ENCODE measurements at regions not wholly inside any gene's neighbourhood (a gene's known extent, or its start where the extent isn't known, plus 50 kb on each side); places are given as distances from the start of the nearest gene placed in this dataset.
"Not testable (repeated sequence)": the region's sequence is repeated elsewhere in the genome, so short reads cannot be mapped to it uniquely, and the experiment has no call there.

DNA sequence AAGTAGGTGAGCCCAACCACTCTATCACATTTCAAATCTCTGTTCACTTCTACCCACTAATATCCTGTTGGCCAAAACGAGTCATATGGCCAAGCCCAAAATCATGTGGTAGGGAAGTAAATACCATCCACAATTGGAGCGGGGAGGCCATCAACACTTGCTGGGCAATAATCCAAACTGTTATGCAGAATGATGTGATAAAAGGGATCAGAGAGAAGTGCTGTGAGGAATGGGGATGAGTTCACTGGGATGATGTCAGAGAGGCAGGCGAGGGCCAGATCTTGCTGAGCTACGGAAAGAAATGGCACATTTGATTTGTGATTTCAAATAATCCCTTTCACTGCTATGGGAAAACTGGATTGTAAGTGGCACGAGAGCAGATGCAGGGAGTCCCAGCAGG lies 188.4 kb downstream of the NPIPA8 start:
- not testable (repeated sequence) for DNase-seq (ENCODE audit: low read depth)

DNA sequence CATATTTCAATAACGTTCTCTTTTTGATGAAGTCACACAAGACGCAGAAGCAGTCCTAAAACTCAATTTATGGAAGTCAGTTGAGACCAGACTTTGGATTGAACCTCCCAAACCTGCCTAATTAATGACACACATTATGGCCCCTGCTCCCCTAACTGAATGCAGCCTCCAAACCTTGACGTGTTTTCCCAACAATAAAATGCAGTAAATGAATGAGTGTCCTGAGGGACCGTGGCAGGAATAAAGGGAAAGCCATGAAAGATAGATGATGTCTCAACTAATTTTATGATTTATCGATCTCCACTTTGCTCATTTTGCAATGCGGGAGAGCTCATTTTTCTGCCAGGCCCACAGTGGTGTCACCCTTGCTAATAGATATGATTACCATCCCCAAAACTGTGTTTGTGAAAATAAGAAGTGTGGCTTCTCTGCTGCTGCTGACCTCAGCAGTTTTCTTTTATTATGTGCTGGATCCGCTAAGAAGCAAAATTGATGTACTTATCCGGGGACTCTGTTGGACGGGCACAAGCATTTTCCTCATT lies 189.9 kb downstream of the NPIPA8 start:
- DNase-seq (ENCODE audit: low read depth) = not testable (repeated sequence)

DNA sequence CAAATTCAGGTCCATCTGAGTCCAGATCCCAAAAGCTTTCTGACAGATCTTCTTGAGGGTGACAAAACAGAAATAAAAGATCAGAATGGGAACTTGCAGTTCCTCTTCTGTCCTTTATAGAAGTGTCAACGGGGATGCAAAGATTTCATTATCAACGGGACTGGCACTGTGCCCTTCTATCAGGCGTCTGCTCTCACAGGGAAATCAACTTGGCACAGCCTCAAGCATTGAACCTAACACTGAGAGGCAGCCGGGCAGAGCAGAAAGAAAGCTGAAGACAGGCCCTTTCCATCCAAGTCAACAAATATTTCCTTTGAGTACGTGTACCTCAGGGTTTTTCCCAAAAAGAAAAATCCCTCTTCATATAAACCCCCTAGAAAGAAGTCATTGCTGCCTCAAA lies 194.5 kb downstream of the NPIPA8 start:
- DNase-seq (ENCODE audit: low read depth) = not testable (repeated sequence)

DNA sequence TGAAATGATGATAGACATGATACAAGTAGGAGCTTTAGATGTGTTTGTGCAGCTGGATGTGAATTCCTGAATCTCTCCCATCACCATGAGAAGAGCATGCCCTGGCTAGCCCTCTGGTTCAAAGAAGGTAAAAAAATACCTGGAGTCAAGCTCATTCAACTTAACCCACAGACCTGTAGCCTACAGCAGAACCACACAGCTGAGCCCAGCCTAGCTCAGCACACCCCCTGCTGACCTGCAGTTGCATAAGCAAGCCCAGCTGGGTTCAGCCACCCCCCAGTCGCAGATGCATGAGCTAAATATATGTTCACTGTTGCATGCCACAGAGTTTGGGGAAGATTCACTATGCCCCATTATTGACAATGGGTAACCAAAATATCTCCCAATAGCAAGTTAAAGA lies 200.2 kb downstream of the NPIPA8 start:
- not testable (repeated sequence) for DNase-seq (ENCODE audit: low read depth)

GRCh38 chr16:18135024-18135423 lies 201.5 kb downstream of the NPIPA8 start:
- not testable (repeated sequence) for DNase-seq (ENCODE audit: low read depth)

- DNase-seq (ENCODE audit: low read depth) = not testable (repeated sequence)
Measured at GRCh38 chr16:18131587-18131986, 204.9 kb downstream of the NPIPA8 start.

GRCh38 chr16:18130478-18131120 lies 205.9 kb downstream of the NPIPA8 start:
- not testable (repeated sequence) for DNase-seq (ENCODE audit: low read depth)

- DNase-seq (ENCODE audit: low read depth) = not testable (repeated sequence)
Measured at GRCh38 chr16:18127033-18127432, 209.5 kb downstream of the NPIPA8 start.

GRCh38 chr16:18119092-18119491 lies 217.4 kb downstream of the NPIPA8 start:
- not testable (repeated sequence) for DNase-seq (ENCODE audit: low read depth)

DNA sequence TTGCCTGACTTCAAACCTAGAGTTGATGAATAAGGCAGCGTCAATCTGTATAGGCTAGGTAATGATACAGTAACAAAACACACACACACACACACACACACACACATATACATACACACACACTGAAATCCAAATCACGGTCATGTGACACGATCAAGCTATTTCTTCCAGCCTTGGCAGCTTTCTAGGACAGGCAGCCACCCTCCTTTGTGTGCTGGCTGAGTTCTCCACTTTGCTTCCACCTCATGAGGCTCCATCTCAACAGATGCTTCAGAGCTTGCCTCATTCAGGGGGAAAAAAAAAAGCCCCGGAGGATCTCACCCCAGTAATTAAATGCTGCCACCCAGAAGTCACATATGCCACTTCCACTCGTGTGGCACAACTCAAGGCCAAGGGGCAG lies 217.9 kb downstream of the NPIPA8 start:
- DNase-seq (ENCODE audit: low read depth) = not testable (repeated sequence)

DNA sequence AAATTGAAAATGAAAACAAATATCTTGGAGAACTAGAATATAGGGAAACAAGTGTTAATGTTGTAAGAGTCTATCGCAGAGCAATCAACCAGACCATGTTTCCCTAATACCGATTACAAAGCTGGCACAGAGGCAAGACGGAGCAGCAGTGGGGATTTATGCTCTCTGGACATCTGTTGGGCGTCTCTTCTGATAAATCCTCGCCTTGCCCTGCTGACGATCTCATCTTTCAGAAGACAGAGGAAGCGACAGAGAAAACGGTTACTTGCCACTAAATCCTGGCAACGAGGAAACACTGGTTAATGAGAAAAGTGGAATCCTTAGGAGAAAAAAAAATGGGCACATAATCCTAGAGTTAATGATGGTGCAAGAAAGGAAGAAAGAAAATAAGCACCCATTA lies 218.5 kb downstream of the NPIPA8 start:
- not testable (repeated sequence) for DNase-seq (ENCODE audit: low read depth)

- not testable (repeated sequence) for DNase-seq (ENCODE audit: low read depth)
Measured at GRCh38 chr16:18104412-18104811, 232.1 kb downstream of the NPIPA8 start.

- not testable (repeated sequence) for DNase-seq (ENCODE audit: low read depth)
Measured at GRCh38 chr16:18101077-18101476, 235.5 kb downstream of the NPIPA8 start.

- not testable (repeated sequence) for DNase-seq (ENCODE audit: low read depth)
Measured at GRCh38 chr16:18092605-18093004, 243.9 kb downstream of the NPIPA8 start.

GRCh38 chr16:18080658-18081363 lies 255.7 kb downstream of the NPIPA8 start:
- not testable (repeated sequence) for DNase-seq (ENCODE audit: low read depth)

GRCh38 chr16:18077910-18078309 lies 258.6 kb downstream of the NPIPA8 start:
- DNase-seq (ENCODE audit: low read depth) = not testable (repeated sequence)

- DNase-seq (ENCODE audit: low read depth) = no peak
Measured at GRCh38 chr16:18072161-18072560, 264.4 kb downstream of the NPIPA8 start.

DNA sequence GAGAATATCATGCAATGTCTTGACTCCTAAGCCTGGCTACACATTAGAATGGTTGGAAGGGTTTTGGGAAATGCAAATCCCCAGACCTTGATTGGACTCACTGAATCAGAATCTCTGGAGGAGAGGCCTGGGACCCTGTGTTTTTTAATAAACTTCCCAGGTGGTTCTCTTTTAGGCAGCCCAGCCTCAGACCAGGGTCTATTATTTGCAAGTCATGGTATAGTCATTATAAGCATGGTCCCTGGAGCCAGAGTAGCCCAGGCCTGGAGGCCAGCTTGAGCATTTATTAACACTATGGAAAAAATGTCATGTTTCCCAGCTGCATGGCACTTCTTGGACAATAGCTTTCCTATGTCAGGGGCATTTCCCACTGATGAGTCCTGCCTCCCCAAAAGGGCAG lies 266.9 kb downstream of the NPIPA8 start:
- no peak for DNase-seq (ENCODE audit: low read depth)

DNA sequence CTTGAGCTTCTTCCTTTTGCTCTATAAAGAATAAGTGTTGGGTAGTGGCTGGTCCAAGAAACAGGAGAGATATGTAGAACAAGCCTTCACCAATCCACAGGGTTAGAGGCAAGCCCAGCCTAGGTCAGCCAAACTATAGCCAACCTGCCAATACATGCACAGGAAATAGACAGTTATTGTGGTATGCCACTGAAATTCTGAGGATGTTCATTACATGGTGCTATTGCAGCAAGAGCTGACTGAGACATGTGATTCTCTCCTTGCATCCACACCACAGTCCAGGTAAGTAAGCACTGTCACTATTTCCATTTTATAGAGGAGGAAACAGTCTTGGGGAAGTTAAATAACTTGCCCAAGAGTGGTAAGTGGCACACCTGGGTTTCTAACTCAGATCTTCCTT lies 268.1 kb downstream of the NPIPA8 start:
- DNase-seq (ENCODE audit: low read depth) = no peak

- DNase-seq (ENCODE audit: low read depth) = no peak
Measured at GRCh38 chr16:18062713-18063112, 273.8 kb downstream of the NPIPA8 start.

GRCh38 chr16:18060351-18060750 lies 276.2 kb downstream of the NPIPA8 start:
- no peak for DNase-seq (ENCODE audit: low read depth)

- no peak for DNase-seq (ENCODE audit: low read depth)
Measured at GRCh38 chr16:18059577-18059976, 277.0 kb downstream of the NPIPA8 start.

GRCh38 chr16:18059089-18059488 lies 277.4 kb downstream of the NPIPA8 start:
- DNase-seq (ENCODE audit: low read depth) = no peak

Data from M059J (cell line).